Transverse colon (tissue), 4 donors: ENCODE measurements at regions not wholly inside any gene's neighbourhood (a gene's known extent, or its start where the extent isn't known, plus 50 kb on each side); places are given as distances from the start of the nearest gene placed in this dataset.
A peak's percentile ranks its signal among the peaks of the same experiment; 100 is the strongest.

Experiments used
- DNase-seq: peaks from one replicate; pipeline ENCODE4 v3.0.0-alpha.2; 2019
- H3K27ac ChIP-seq, 4 donors: fragments of 200-600 bp; sonication (generic); 2 replicates each; pipeline ENCODE4 v1.5.1; 2016 to 2018; ENCODE audit warnings: inconsistent platforms in 4 of 4
- H3K27me3 ChIP-seq: fragments of 200-600 bp; sonication (generic); 2 replicates; pipeline ENCODE4 v1.5.1; 2017; ENCODE audit warnings: inconsistent platforms
- H3K36me3 ChIP-seq, 4 donors: fragments of 200-600 bp; sonication (generic); 2 replicates each; pipeline ENCODE4 v1.5.1; 2017 to 2019; ENCODE audit warnings: inconsistent platforms in 4 of 4
- H3K4me1 ChIP-seq, 4 donors: fragments of 200-600 bp; sonication (generic); 2 replicates each; pipeline ENCODE4 v1.5.1; 2017 to 2020; ENCODE audit warnings: inconsistent platforms in 4 of 4
- H3K4me3 ChIP-seq, 4 donors: fragments of 200-600 bp; sonication (generic); 1 replicate in 1 of 4; 2 replicates in 3 of 4; pipeline versions ENCODE4 v1.5.1 to v1.6.1; 2017 to 2019; ENCODE audit warnings: inconsistent platforms in 4 of 4
- H3K9me3 ChIP-seq, 2 donors: fragments of 200-600 bp; sonication (generic); 2 replicates each; pipeline ENCODE4 v1.5.1; 2017 to 2019; ENCODE audit warnings: inconsistent platforms in 2 of 2
- EP300 ChIP-seq: sonication (generic); formaldehyde crosslinking; IDR thresholded peaks from one replicate; pipeline ENCODE4 v1.6.1; 2017; ENCODE audit warnings: antibody characterized with exemption, low read depth
- POLR2A ChIP-seq: fragments of 450-650 bp; IDR thresholded peaks from one replicate; pipeline ENCODE4 v1.6.1; 2016; ENCODE audit warnings: antibody characterized with exemption, mild to moderate bottlenecking, moderate library complexity
- POLR2AphosphoS5 ChIP-seq, 3 donors: sonication (generic); formaldehyde crosslinking; IDR thresholded peaks; one replicate each; pipeline ENCODE4 v1.6.1; 2016; ENCODE audit warnings: antibody characterized with exemption in 3 of 3
- WGBS, 2 donors: methylation state at CpG; one replicate each; pipeline ENCODE4 v1.1.5; 2018; ENCODE audit warnings: low coverage in 1 of 2; 5-methylcytosine and 5-hydroxymethylcytosine counted together
- in situ Hi-C, 4 donors: fragments of 200-750 bp; cut with MboI; loops; one replicate each; pipeline versions ENCODE4 v1.15.0 to v1.15.1; 2017; ENCODE audit warnings: low sequenced_read_pairs in 3 of 4, low pct_ligation_motif_present in 1 of 4, low pct_unique_long_range_greater_than_20kb in 1 of 4
- intact Hi-C: fragments of 100-400 bp; cut with DNase I; formaldehyde crosslinking; loops from one replicate; pipeline ENCODE4 v1.15.1; 2023; ENCODE audit warnings: low total_unique reads
- TF ChIP-seq, protein P1 (sequence below), 5 experiments: fragments of 200-600 bp in 3 of 5; fragments of 450-650 bp in 2 of 5; sonication (generic) in 3 of 5; IDR thresholded peaks; 1 replicate in 2 of 5; 2 replicates in 3 of 5; pipeline ENCODE4 v1.5.1; 2016 to 2017; ENCODE audit warnings: antibody characterized with exemption in 5 of 5, inconsistent platforms in 3 of 5, mild to moderate bottlenecking in 2 of 5, moderate library complexity in 1 of 5

DNA sequence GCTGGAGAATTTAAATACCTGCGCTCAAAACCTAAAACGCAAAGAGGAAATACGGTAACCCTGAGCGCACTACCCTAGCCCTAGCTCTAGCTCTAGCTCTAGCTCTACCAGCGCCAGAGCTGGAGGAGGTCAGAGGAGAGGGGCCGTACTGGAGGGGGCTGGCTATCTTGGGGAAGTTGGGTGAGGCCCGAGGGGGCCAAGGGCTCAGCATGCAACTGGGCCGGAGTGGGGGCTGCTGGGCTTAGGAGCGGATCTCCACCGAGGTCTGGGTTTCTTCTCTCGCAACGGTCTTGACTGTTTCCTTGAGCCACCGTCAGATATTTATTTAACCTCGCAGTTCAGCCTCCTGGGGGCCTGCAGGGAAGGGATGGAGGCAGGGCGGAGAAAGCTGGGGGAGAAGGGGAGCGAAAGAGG, 91.0 kb downstream of the NCR2 start:
- no peak for DNase-seq
- Histone ChIP-seq H3K27ac (peak overlapping the region in 3 of 4 donors; percentile 17 to 85 (median 80)), H3K4me3 (no peak overlapping the region), H3K4me1 (peaks cover 13 to 44% (median 29%) of the 10 kb centered on the region in 4 donors), H3K36me3 (no peaks in the 10 kb centered on the region), H3K9me3 (no peaks in the 10 kb centered on the region), H3K27me3 (peaks cover 21% of the 10 kb centered on the region)
- in situ Hi-C loops, result loop anchor here in 2 of 4 donors (10.0 kb wide), 1 partner anchor 168 kb away; no protein-coding TSS in a partner anchor
- WGBS, 2 donors, result 42 to 46% methylated on average over 9 to 16 of the region's 16 CpGs
- intact Hi-C loops, result loop anchor here (2.0 to 5.0 kb wide), 2 partner anchors 76 to 120 kb away; partner anchors contain the start of gene FOXP4
- TF ChIP-seq EP300, result no peak
- TF ChIP-seq POLR2A, result no peak
- TF ChIP-seq, protein P1, sequence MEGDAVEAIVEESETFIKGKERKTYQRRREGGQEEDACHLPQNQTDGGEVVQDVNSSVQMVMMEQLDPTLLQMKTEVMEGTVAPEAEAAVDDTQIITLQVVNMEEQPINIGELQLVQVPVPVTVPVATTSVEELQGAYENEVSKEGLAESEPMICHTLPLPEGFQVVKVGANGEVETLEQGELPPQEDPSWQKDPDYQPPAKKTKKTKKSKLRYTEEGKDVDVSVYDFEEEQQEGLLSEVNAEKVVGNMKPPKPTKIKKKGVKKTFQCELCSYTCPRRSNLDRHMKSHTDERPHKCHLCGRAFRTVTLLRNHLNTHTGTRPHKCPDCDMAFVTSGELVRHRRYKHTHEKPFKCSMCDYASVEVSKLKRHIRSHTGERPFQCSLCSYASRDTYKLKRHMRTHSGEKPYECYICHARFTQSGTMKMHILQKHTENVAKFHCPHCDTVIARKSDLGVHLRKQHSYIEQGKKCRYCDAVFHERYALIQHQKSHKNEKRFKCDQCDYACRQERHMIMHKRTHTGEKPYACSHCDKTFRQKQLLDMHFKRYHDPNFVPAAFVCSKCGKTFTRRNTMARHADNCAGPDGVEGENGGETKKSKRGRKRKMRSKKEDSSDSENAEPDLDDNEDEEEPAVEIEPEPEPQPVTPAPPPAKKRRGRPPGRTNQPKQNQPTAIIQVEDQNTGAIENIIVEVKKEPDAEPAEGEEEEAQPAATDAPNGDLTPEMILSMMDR (IDR thresholded peaks at IDR 0.05), result no peak
- no peak for TF ChIP-seq POLR2AphosphoS5 (IDR thresholded peaks at IDR 0.05)

DNA sequence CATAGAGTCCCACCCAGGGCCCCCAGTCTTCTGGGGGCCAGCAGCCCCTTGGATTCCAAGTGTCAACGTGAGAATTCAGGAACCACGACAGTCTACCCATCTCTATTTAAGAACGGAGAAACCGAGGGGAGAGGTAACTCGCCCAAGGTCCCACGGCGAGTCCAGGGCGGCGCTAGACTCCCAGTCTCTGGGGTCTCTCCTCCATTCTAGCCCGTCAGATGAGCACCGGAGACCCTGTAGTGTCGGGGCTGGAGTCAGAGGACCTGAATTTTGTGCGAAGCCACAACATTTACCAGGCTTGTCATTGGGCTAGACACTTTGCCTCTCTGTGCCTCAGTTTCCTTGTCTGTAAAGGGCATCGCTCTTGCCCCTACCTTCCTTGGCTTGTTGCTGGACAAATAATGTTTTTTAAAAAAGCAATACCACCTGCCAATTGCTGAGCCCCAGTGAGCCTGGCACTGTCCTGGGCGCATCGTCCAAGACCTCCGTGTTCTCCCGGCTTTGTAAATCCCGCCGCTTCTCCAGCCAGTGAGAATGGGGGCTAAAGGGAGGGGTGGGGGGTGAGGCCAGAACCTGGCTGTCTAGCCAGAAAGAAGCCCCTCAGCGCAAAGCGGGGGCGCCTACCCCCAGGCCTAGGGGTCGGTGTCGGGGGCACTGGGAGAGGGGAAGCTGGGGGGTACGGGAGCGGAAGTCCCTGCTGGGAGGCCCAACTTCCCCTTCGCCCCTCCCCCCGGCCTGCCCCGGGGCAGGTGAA, 91.7 kb downstream of the NCR2 start:
- H3K4me3 ChIP-seq, result peak overlapping the region; percentile 36 to 65 (median 48)
- no peaks in the 10 kb centered on the region for H3K9me3 ChIP-seq
- WGBS, 2 donors, result 32% methylated on average over 24 of the region's 30 CpGs; no CpG with 5 or more reads in 1 of the 2 donors
- in situ Hi-C loops, result loop anchor here in 2 of 4 donors (10.0 kb wide), 1 partner anchor 168 kb away; no protein-coding TSS in a partner anchor
- no peaks in the 10 kb centered on the region for H3K36me3 ChIP-seq
- H3K27ac ChIP-seq, result peak overlapping the region; percentile 75 to 85 (median 82)
- peaks cover 13 to 44% (median 29%) of the 10 kb centered on the region in 4 donors for H3K4me1 ChIP-seq
- intact Hi-C loops, result loop anchor here (2.0 to 5.0 kb wide), 2 partner anchors 75 to 120 kb away; partner anchors contain the start of gene FOXP4
- H3K27me3 ChIP-seq, result peaks cover 21% of the 10 kb centered on the region
- DNase-seq, result no peak
- TF ChIP-seq EP300 (no peak), POLR2A (no peak), POLR2AphosphoS5 (IDR thresholded peaks at IDR 0.05) (no peak)
- TF ChIP-seq, protein P1 (IDR thresholded peaks at IDR 0.05), result no peak

DNA sequence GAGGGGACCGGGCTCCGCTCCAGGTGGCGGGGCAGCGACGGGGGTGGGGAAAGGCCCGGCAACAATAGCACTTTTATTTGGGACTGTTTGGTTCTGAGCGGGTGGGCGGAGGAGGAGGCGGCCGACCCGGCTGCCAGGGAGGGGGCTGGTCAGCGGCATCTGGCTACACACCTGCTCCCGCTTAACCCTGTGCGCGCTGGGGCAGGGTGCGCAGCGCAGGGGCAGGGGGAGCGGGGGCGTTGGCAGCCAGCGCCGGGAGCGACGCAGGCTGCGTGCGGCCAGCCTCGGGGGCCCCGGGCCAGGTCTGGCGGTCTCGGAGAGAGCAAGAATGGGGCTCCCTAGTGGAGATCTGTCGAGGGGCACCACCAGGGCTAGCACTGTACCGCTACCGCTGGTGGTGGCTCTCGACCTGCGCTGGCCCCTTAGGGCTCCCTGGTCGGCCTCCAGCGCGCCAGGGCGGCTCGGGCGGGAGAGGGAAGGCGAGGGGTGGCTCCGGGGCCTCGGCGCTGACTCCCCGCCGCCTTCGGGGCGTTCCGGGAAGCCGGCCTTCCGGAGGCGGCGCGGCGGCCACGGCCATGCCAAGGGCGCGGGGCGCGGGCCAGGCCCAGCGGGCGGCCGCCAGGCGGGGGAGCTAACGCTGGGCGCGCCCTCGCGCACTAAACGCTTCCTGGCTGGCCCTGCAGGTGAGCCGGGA, 92.4 kb downstream of the NCR2 start:
- in situ Hi-C loops (loop anchor here in 2 of 4 donors (10.0 kb wide), 1 partner anchor 167 kb away; no protein-coding TSS in a partner anchor), intact Hi-C loops (loop anchor here (2.0 to 5.0 kb wide), 2 partner anchors 75 to 119 kb away; partner anchors contain the start of gene FOXP4)
- TF ChIP-seq EP300, result no peak
- TF ChIP-seq POLR2A, result peak; percentile 29
- TF ChIP-seq POLR2AphosphoS5 (IDR thresholded peaks at IDR 0.05), result no peak
- TF ChIP-seq, protein P1 (IDR thresholded peaks at IDR 0.05), result peak in 3 of 5 experiments; percentile 21 to 34 (median 29)
- 0 to 1% methylated on average over 8 to 36 of the region's 71 CpGs for WGBS, 2 donors
- DNase-seq, result peak; percentile 63
- Histone ChIP-seq H3K4me1 (peaks cover 13 to 44% (median 29%) of the 10 kb centered on the region in 4 donors), H3K36me3 (no peaks in the 10 kb centered on the region), H3K27me3 (peaks cover 21% of the 10 kb centered on the region), H3K27ac (peak overlapping the region; percentile 75 to 85 (median 82)), H3K9me3 (no peaks in the 10 kb centered on the region), H3K4me3 (peak overlapping the region; percentile 36 to 65 (median 48))
